ENCODE measurements at regions not wholly inside any gene's neighbourhood (a gene's known extent, or its start where the extent isn't known, plus 50 kb on each side); places are given as distances from the start of the nearest gene placed in this dataset.

DNA sequence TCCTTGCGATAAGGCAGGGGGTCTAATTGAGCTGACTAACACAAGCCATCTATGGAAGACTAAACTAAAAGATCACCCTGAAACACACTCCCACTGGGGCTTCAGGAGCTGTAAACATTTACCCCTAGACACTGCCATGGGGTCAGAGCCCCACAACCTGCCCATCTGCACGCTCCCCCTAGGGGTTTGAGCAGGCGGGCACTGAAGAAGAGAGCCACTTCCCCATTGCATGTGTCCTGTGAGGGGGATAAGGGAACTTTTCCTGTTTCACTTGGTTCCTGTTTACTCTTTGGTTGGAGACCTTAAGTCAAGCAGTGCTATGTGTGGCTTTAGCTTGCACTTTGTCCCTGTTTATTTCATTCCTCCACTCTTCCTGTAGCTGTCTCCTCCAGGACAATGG lies 1929.5 kb upstream of the CDH9 start:
- no peak for ATAC-seq (ENCODE audit: poor library complexity)
- H3K36me3 ChIP-seq (ENCODE audit: insufficient read depth, low read length): no peaks in the 10 kb centered on the region
- H3K4me1 ChIP-seq (ENCODE audit: insufficient read depth, low read length): no peaks in the 10 kb centered on the region
- TF ChIP-seq, protein P1, sequence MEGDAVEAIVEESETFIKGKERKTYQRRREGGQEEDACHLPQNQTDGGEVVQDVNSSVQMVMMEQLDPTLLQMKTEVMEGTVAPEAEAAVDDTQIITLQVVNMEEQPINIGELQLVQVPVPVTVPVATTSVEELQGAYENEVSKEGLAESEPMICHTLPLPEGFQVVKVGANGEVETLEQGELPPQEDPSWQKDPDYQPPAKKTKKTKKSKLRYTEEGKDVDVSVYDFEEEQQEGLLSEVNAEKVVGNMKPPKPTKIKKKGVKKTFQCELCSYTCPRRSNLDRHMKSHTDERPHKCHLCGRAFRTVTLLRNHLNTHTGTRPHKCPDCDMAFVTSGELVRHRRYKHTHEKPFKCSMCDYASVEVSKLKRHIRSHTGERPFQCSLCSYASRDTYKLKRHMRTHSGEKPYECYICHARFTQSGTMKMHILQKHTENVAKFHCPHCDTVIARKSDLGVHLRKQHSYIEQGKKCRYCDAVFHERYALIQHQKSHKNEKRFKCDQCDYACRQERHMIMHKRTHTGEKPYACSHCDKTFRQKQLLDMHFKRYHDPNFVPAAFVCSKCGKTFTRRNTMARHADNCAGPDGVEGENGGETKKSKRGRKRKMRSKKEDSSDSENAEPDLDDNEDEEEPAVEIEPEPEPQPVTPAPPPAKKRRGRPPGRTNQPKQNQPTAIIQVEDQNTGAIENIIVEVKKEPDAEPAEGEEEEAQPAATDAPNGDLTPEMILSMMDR (IDR thresholded peaks at IDR 0.05): no peak
- Mint-ChIP-seq H3K27ac (no peak overlapping the region), H3K9me3 (peaks cover 13% of the 10 kb centered on the region), H3K27me3 (no peaks in the 10 kb centered on the region), H3K4me1 (ENCODE audit: low read depth) (no peaks in the 10 kb centered on the region), H3K4me3 (no peak overlapping the region), H3K36me3 (ENCODE audit: low read depth) (no peaks in the 10 kb centered on the region)
- H3K9me3 ChIP-seq (ENCODE audit: control insufficient read depth in 1 of 2, insufficient read depth in 1 of 2, low read length in 2 of 2): peaks cover 8 to 11% of the 10 kb centered on the region in 2 experiments
- no peak overlapping the region for H3K4me3 ChIP-seq (ENCODE audit: low read length)
- H3K27ac ChIP-seq (ENCODE audit: low read depth in 1 of 2, low read length in 2 of 2): no peak overlapping the region
- no peaks in the 10 kb centered on the region for H3K27me3 ChIP-seq (ENCODE audit: control insufficient read depth in 1 of 2, insufficient read depth in 2 of 2, low read length in 2 of 2)
- intact Hi-C loops (cut with DNase I, micrococcal nuclease): no loop called here
- POLR2A ChIA-PET: no interaction called here
- CTCF ChIA-PET: no interaction called here
- DNase-seq: no peak

DNA sequence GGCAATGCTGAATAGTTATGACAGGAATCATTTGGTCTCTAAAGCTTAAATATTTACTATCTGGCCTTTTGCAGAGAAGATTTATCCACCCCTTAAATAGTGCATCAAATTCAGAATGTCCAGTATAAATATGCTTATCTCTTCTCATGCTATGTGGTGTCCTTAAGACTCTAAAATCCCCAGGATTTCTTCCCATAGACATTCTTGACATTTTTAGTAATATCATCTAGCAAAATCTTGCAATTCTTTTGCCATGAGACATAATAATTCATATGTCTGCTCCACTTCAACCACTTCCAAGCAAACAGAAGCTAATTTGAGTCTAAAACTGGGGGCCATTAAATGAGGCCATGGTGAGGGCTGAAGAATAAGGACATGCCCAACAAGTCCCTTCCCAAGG lies 1923.4 kb upstream of the CDH9 start:
- H3K36me3 ChIP-seq (ENCODE audit: insufficient read depth, low read length): no peaks in the 10 kb centered on the region
- Mint-ChIP-seq H3K27me3 (no peaks in the 10 kb centered on the region), H3K4me3 (no peak overlapping the region), H3K27ac (no peak overlapping the region), H3K9me3 (peaks cover 10% of the 10 kb centered on the region), H3K4me1 (ENCODE audit: low read depth) (no peaks in the 10 kb centered on the region), H3K36me3 (ENCODE audit: low read depth) (no peaks in the 10 kb centered on the region)
- CTCF ChIA-PET: no interaction called here
- no peaks in the 10 kb centered on the region for H3K9me3 ChIP-seq (ENCODE audit: control insufficient read depth in 1 of 2, insufficient read depth in 1 of 2, low read length in 2 of 2)
- POLR2A ChIA-PET: no interaction called here
- DNase-seq: no peak
- no peak overlapping the region for H3K27ac ChIP-seq (ENCODE audit: low read depth in 1 of 2, low read length in 2 of 2)
- no peak overlapping the region for H3K4me3 ChIP-seq (ENCODE audit: low read length)
- H3K27me3 ChIP-seq (ENCODE audit: control insufficient read depth in 1 of 2, insufficient read depth in 2 of 2, low read length in 2 of 2): no peaks in the 10 kb centered on the region
- TF ChIP-seq, protein P1 (IDR thresholded peaks at IDR 0.05): no peak
- H3K4me1 ChIP-seq (ENCODE audit: insufficient read depth, low read length): no peaks in the 10 kb centered on the region
- intact Hi-C loops (cut with DNase I, micrococcal nuclease): no loop called here
- no peak for ATAC-seq (ENCODE audit: poor library complexity)

- TF ChIP-seq, protein P1 (IDR thresholded peaks at IDR 0.05): no peak
- Mint-ChIP-seq H3K4me3 (no peak overlapping the region), H3K9me3 (peaks cover 6% of the 10 kb centered on the region), H3K4me1 (ENCODE audit: low read depth) (no peaks in the 10 kb centered on the region), H3K27me3 (no peaks in the 10 kb centered on the region), H3K27ac (no peak overlapping the region), H3K36me3 (ENCODE audit: low read depth) (no peaks in the 10 kb centered on the region)
- H3K36me3 ChIP-seq (ENCODE audit: insufficient read depth, low read length): no peaks in the 10 kb centered on the region
- ChIA-PET CTCF (no interaction called here), POLR2A (no interaction called here)
- ATAC-seq (ENCODE audit: poor library complexity) (no peak), DNase-seq (no peak)
- H3K4me3 ChIP-seq (ENCODE audit: low read length): no peak overlapping the region
- no peaks in the 10 kb centered on the region for H3K4me1 ChIP-seq (ENCODE audit: insufficient read depth, low read length)
- H3K27ac ChIP-seq (ENCODE audit: low read depth in 1 of 2, low read length in 2 of 2): no peak overlapping the region
- no peaks in the 10 kb centered on the region for H3K27me3 ChIP-seq (ENCODE audit: control insufficient read depth in 1 of 2, insufficient read depth in 2 of 2, low read length in 2 of 2)
- intact Hi-C loops (cut with DNase I, micrococcal nuclease): no loop called here
- peaks cover 0 to 2% of the 10 kb centered on the region in 2 experiments for H3K9me3 ChIP-seq (ENCODE audit: control insufficient read depth in 1 of 2, insufficient read depth in 1 of 2, low read length in 2 of 2)
Measured at GRCh38 chr5:28958581-28958980, 1920.2 kb upstream of the CDH9 start.

Data from CD4-positive, alpha-beta T cell (primary cell).